PC-9 (cell line): ENCODE measurements at regions not wholly inside any gene's neighbourhood (a gene's known extent, or its start where the extent isn't known, plus 50 kb on each side); places are given as distances from the start of the nearest gene placed in this dataset.

ENCODE experiments used
- EZH2 ChIP-seq: fragments of 200-600 bp; sonication (generic); IDR thresholded peaks from 2 replicates; pipeline ENCODE4 v1.8.0; 2017; ENCODE audit warnings: antibody characterized with exemption, low read depth
- TF ChIP-seq, protein P1 (sequence below): fragments of 200-600 bp; sonication (generic); conservative IDR thresholded peaks from 2 replicates; pipeline ENCODE4 v1.6.1; 2017; ENCODE audit warnings: mixed run types, antibody characterized with exemption, mild to moderate bottlenecking, moderate library complexity

DNA sequence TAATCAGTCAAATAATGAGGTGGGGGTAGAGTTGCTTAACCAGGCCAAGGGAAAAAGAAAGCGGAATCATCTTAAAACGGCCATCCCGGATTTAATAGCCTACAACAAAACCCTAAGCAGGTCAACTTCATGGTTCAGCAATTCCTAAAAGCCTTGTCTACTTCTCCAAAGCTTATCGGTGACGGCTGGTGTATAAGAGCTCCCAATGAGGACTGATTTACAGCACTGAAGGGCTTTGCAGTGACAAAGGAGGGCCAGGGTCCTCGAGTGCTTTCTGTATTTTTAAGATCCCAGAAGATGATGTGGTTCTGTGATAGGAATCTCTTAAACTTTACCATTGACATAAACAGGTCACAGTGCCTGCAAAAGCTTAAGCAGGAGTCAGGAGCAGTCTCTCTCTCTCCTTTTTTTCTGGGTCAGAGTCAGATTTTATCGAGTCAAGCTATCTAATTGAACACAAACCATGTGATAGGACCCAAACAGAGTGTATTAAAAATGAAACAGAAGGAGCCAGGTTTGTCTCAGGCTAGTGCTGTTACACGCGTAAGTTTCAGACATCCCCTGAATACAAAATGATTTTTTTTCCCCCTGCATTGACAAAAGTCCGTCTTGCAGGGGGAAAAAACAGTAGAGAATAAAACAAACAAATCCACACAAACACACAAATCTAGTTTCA is 663.6 kb upstream of the ZNF608 start:
- no peak for TF ChIP-seq EZH2
- TF ChIP-seq, protein P1, sequence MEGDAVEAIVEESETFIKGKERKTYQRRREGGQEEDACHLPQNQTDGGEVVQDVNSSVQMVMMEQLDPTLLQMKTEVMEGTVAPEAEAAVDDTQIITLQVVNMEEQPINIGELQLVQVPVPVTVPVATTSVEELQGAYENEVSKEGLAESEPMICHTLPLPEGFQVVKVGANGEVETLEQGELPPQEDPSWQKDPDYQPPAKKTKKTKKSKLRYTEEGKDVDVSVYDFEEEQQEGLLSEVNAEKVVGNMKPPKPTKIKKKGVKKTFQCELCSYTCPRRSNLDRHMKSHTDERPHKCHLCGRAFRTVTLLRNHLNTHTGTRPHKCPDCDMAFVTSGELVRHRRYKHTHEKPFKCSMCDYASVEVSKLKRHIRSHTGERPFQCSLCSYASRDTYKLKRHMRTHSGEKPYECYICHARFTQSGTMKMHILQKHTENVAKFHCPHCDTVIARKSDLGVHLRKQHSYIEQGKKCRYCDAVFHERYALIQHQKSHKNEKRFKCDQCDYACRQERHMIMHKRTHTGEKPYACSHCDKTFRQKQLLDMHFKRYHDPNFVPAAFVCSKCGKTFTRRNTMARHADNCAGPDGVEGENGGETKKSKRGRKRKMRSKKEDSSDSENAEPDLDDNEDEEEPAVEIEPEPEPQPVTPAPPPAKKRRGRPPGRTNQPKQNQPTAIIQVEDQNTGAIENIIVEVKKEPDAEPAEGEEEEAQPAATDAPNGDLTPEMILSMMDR, result no peak
